K562 (cell line): ENCODE measurements at regions not wholly inside any gene's neighbourhood (a gene's known extent, or its start where the extent isn't known, plus 50 kb on each side); places are given as distances from the start of the nearest gene placed in this dataset.

Source experiments
- ATAC-seq: fragments of 200-7000 bp; cut with Tn5 transposase; 3 replicates; pipeline ENCODE4 v1.9.1; 2020; ENCODE audit warnings: moderate library complexity
- BruUV-seq: library from RNA; stranded (reverse); fragments of 400-500 nt; replicated peaks from 2 replicates; lab custom pipeline; 2021; lab: Mats Ljungman, UMichigan
- CTCF ChIA-PET: fragments of 300-600 bp; formaldehyde crosslinking; extraction: SDS; loops from one replicate; lab custom pipeline; 2021; ENCODE audit warnings: low intra/inter-chr PET ratio; lab: Yijun Ruan, JAX
- POLR2A ChIA-PET: fragments of 300-600, 350-650 bp; sonication (Branson Sonifier 250); formaldehyde crosslinking; extraction: SDS; loops from one replicate; lab custom pipeline; 2021; ENCODE audit warnings: antibody characterized with exemption, inconsistent platforms; lab: Yijun Ruan, JAX
- DNase-seq, 4 experiments: peaks; one replicate each; pipeline versions ENCODE4 v3.0.0 to v3.0.0-alpha.2; 2011 to 2018; ENCODE audit warnings: low spot score in 3 of 4, mixed read lengths in 3 of 4; ENCODE audit errors: extremely low read depth in 1 of 4
- FAIRE-seq: peaks from 2 replicates; lab custom pipeline; 2011; peaks lifted over from hg19 to GRCh38; lab: Jason Lieb, UNC
- H2AFZ ChIP-seq: 2 replicates; pipeline ENCODE4 v1.6.0; 2011; ENCODE audit warnings: low read depth, low read length, control low read depth, inconsistent platforms
- H3K27ac ChIP-seq: fragments of 200-600 bp; 3 replicates; pipeline ENCODE4 v1.8.0; 2011; ENCODE audit warnings: low read depth, mild to moderate bottlenecking, control low read depth, inconsistent platforms, low read length, moderate library complexity, mixed read lengths; ENCODE audit errors: extremely low read depth
- H3K27me3 ChIP-seq, 2 experiments: fragments of 300-600 bp in 1 of 2; 2 replicates in 1 of 2; 3 replicates in 1 of 2; pipeline versions ENCODE4 v1.6.0 to v1.8.0; 2011; ENCODE audit warnings: inconsistent platforms in 2 of 2, low read length in 2 of 2, mild to moderate bottlenecking in 1 of 2, mixed read lengths in 1 of 2, moderate library complexity in 1 of 2; ENCODE audit not compliant: control insufficient read depth in 2 of 2, insufficient read depth in 2 of 2
- H3K36me3 ChIP-seq: fragments of 300-600 bp; 3 replicates; pipeline ENCODE4 v1.8.0; 2011; ENCODE audit warnings: mild to moderate bottlenecking, low read length, inconsistent platforms; ENCODE audit not compliant: control insufficient read depth, insufficient read depth
- H3K4me1 ChIP-seq, 2 experiments: fragments of 200-600 bp in 1 of 2; replicated peaks in 1 of 2; 2 replicates in 1 of 2; 3 replicates in 1 of 2; pipeline versions ENCODE4 v1.5.1 to v1.8.0; 2011; ENCODE audit warnings: inconsistent platforms in 2 of 2, low read length in 2 of 2, mild to moderate bottlenecking in 1 of 2, mixed read lengths in 1 of 2, moderate library complexity in 1 of 2; ENCODE audit not compliant: control insufficient read depth in 2 of 2, insufficient read depth in 2 of 2
- H3K4me2 ChIP-seq: 2 replicates; pipeline ENCODE4 v1.6.1; 2011; ENCODE audit warnings: low read length, control low read depth, inconsistent platforms, mixed read lengths; ENCODE audit not compliant: insufficient read depth
- H3K4me3 ChIP-seq: fragments of 200-600 bp; sonication (generic), shearing (Covaris generic); 2 replicates; pipeline ENCODE4 v1.5.1; 2016; ENCODE audit warnings: control low read depth, inconsistent platforms
- H3K79me2 ChIP-seq: fragments of 200-600 bp; 3 replicates; pipeline ENCODE4 v1.8.0; 2011; ENCODE audit warnings: low read length, inconsistent platforms; ENCODE audit not compliant: control insufficient read depth, insufficient read depth
- H3K9ac ChIP-seq, 2 experiments: 2 replicates each; pipeline versions ENCODE4 v1.6.0 to v1.6.1; 2011; ENCODE audit warnings: low read depth in 2 of 2, low read length in 2 of 2, control low read depth in 1 of 2, inconsistent platforms in 1 of 2, mild to moderate bottlenecking in 1 of 2, mixed read lengths in 1 of 2; ENCODE audit not compliant: insufficient read depth in 1 of 2
- H3K9me1 ChIP-seq: one replicate; pipeline ENCODE4 v1.6.0; 2011; ENCODE audit warnings: inconsistent platforms, mild to moderate bottlenecking, low read length, moderate library complexity; ENCODE audit not compliant: control insufficient read depth, insufficient read depth
- H3K9me3 ChIP-seq: replicated peaks from 2 replicates; pipeline ENCODE4 v1.5.1; 2011; ENCODE audit warnings: low read depth, low read length, inconsistent platforms; ENCODE audit not compliant: control insufficient read depth, insufficient read depth
- H4K20me1 ChIP-seq: replicated peaks from 2 replicates; pipeline ENCODE4 v1.6.1; 2011; ENCODE audit warnings: low read length, inconsistent platforms, mixed read lengths; ENCODE audit not compliant: control insufficient read depth, insufficient read depth
- BMI1 ChIP-seq: fragments of 150-350 bp; IDR thresholded peaks from 2 replicates; pipeline ENCODE4 v1.6.1; 2014; ENCODE audit warnings: low read length
- CBX1 ChIP-seq: sonication (generic); IDR thresholded peaks from 2 replicates; pipeline ENCODE4 v1.6.1; 2016; ENCODE audit warnings: antibody characterized with exemption, low read depth, mild to moderate bottlenecking
- CHD2 ChIP-seq: IDR thresholded peaks from 2 replicates; pipeline ENCODE4 v1.6.1; 2011; ENCODE audit warnings: low read depth, low read length
- CTBP1 ChIP-seq: fragments of 450-650 bp; IDR thresholded peaks from 2 replicates; pipeline ENCODE4 v1.6.1; 2016; ENCODE audit warnings: borderline replicate concordance
- HEY1 ChIP-seq: fragments of 250-450 bp; sonication (Bioruptor Pico); IDR thresholded peaks from 2 replicates; pipeline ENCODE4 v1.5.0; 2020; ENCODE audit warnings: mild to moderate bottlenecking, moderate library complexity, borderline replicate concordance
- HMGN3 ChIP-seq: IDR thresholded peaks from 2 replicates; pipeline ENCODE4 v1.6.1; 2011; ENCODE audit warnings: borderline replicate concordance, low read depth, mild to moderate bottlenecking, mixed read lengths, low read length; ENCODE audit not compliant: insufficient read length; ENCODE audit errors: extremely low read depth
- JUNB ChIP-seq: fragments of 450-650 bp; formaldehyde crosslinking; conservative IDR thresholded peaks from 2 replicates; pipeline ENCODE4 v1.4.0; 2020; ENCODE audit warnings: mild to moderate bottlenecking
- KAT2B ChIP-seq: IDR thresholded peaks from one replicate; pipeline ENCODE4 v1.6.1; 2012; ENCODE audit warnings: low read depth, mild to moderate bottlenecking, control low read depth, inconsistent platforms, low read length, moderate library complexity
- MEF2D ChIP-seq: conservative IDR thresholded peaks from 2 replicates; pipeline ENCODE4 v1.6.1; 2016; ENCODE audit warnings: low read depth, missing genetic modification characterization, missing compliant biosample characterization
- MIER1 ChIP-seq: fragments of 450-650 bp; IDR thresholded peaks from 2 replicates; pipeline ENCODE4 v1.6.1; 2016; ENCODE audit warnings: antibody characterized with exemption, mild to moderate bottlenecking, low read depth
- SMARCE1 ChIP-seq: fragments of 450-650 bp; IDR thresholded peaks from 2 replicates; pipeline ENCODE4 v1.7.1; 2016; ENCODE audit warnings: mild to moderate bottlenecking
- TOE1 ChIP-seq, 2 experiments: fragments of 450-650 bp in 1 of 2; sonication (generic) in 1 of 2; formaldehyde crosslinking in 1 of 2; IDR thresholded peaks; 2 replicates each; pipeline versions ENCODE4 v1.7.1 to v1.8.0; 2016 to 2022; ENCODE audit warnings: borderline replicate concordance in 2 of 2, mild to moderate bottlenecking in 2 of 2, antibody characterized with exemption in 1 of 2, inconsistent platforms in 1 of 2, low read depth in 1 of 2, missing genetic modification reagents in 1 of 2, moderate library complexity in 1 of 2
- YY1 ChIP-seq, 3 experiments: IDR thresholded peaks; 2 replicates each; pipeline ENCODE4 v1.6.1; 2011; ENCODE audit warnings: low read length in 2 of 3, mild to moderate bottlenecking in 2 of 3, moderate library complexity in 2 of 3, borderline replicate concordance in 1 of 3, control low read depth in 1 of 3, low read depth in 1 of 3; ENCODE audit not compliant: insufficient read depth in 3 of 3, insufficient replicate concordance in 2 of 3, control insufficient read depth in 1 of 3, insufficient read length in 1 of 3; ENCODE audit errors: extremely low read depth in 1 of 3
- ZFP36 ChIP-seq: fragments of 150-350 bp; IDR thresholded peaks from 2 replicates; pipeline ENCODE4 v1.6.1; 2018; ENCODE audit warnings: low read length, low read depth; ENCODE audit not compliant: partially characterized antibody
- WGBS: fragments of 100-300 bp; shearing (Covaris generic); methylation state at CpG from one replicate; pipeline ENCODE4 v1.1.6; 2016; ENCODE audit warnings: low coverage, mixed read lengths; ENCODE audit not compliant: insufficient coverage; ENCODE audit errors: missing lambda C conversion rate; 5-methylcytosine and 5-hydroxymethylcytosine counted together
- in situ Hi-C: fragments of 300-500 bp; cut with MboI; formaldehyde crosslinking; loops from 4 replicates; pipeline ENCODE4 v1.15.0; 2018; ENCODE audit warnings: inconsistent platforms, mixed read lengths
- intact Hi-C: fragments of 100-400 bp; cut with micrococcal nuclease; formaldehyde crosslinking; loops from 2 replicates; pipeline ENCODE4 v1.14.2; 2022
- TF ChIP-seq, protein P1 (sequence below): fragments of 250-450 bp; sonication (Bioruptor Pico); IDR thresholded peaks from 2 replicates; pipeline ENCODE4 v1.8.0; 2021; ENCODE audit warnings: borderline replicate concordance, mild to moderate bottlenecking, moderate library complexity; ENCODE audit not compliant: poor library complexity, severe bottlenecking
- TF ChIP-seq, protein P2 (sequence below): sonication (generic); formaldehyde crosslinking; IDR thresholded peaks from 2 replicates; pipeline ENCODE4 v1.5.0; 2020; ENCODE audit warnings: missing genetic modification reagents
- TF ChIP-seq, protein P3 (sequence below): fragments of 200-800 bp; sonication (Bioruptor generic); IDR thresholded peaks from 2 replicates; pipeline ENCODE4 v1.6.1; 2016; ENCODE audit warnings: missing genetic modification characterization, missing compliant biosample characterization

GRCh38 chr13:64992314-64992713 is 2237.8 kb downstream of the PCDH9 start:
- Histone ChIP-seq H3K27me3 (no peaks in the 10 kb centered on the region), H3K4me2 (no peak overlapping the region), H3K36me3 (no peaks in the 10 kb centered on the region), H2AFZ (no peak overlapping the region), H3K9me1 (no peaks in the 10 kb centered on the region), H3K9me3 (no peaks in the 10 kb centered on the region), H3K79me2 (no peaks in the 10 kb centered on the region), H3K4me1 (no peaks in the 10 kb centered on the region), H4K20me1 (no peaks in the 10 kb centered on the region), H3K9ac (no peak overlapping the region), H3K27ac (no peak overlapping the region), H3K4me3 (no peak overlapping the region)
- CTCF ChIA-PET, result no interaction called here
- ATAC-seq (no peak), FAIRE-seq (no peak), DNase-seq (no peak)
- intact Hi-C loops, result no loop called here
- in situ Hi-C loops, result no loop called here
- BruUV-seq, result no TSS peak
- 4% methylated on average over 2 of the region's 2 CpGs for WGBS
- POLR2A ChIA-PET, result no interaction called here
- TF ChIP-seq ZFP36, result no peak
- TF ChIP-seq CTBP1, result no peak
- TF ChIP-seq HMGN3, result no peak
- TF ChIP-seq KAT2B, result no peak
- no peak for TF ChIP-seq JUNB
- TF ChIP-seq, protein P1, sequence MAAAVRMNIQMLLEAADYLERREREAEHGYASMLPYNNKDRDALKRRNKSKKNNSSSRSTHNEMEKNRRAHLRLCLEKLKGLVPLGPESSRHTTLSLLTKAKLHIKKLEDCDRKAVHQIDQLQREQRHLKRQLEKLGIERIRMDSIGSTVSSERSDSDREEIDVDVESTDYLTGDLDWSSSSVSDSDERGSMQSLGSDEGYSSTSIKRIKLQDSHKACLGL (CRISPR knock-in tag), result no peak
- TF ChIP-seq BMI1, result no peak
- TF ChIP-seq TOE1 (IDR thresholded peaks at IDR 0.05; ENCODE audit: borderline replicate concordance), result no peak
- TF ChIP-seq TOE1 (CRISPR knock-in tag; IDR thresholded peaks at IDR 0.05; ENCODE audit: borderline replicate concordance, low read depth), result no peak
- no peak for TF ChIP-seq SMARCE1
- TF ChIP-seq CBX1, result no peak
- TF ChIP-seq, protein P2, sequence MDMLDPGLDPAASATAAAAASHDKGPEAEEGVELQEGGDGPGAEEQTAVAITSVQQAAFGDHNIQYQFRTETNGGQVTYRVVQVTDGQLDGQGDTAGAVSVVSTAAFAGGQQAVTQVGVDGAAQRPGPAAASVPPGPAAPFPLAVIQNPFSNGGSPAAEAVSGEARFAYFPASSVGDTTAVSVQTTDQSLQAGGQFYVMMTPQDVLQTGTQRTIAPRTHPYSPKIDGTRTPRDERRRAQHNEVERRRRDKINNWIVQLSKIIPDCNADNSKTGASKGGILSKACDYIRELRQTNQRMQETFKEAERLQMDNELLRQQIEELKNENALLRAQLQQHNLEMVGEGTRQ (CRISPR knock-in tag), result no peak
- TF ChIP-seq MEF2D (tag), result no peak
- no peak for TF ChIP-seq HEY1
- no peak for TF ChIP-seq CHD2
- TF ChIP-seq MIER1, result no peak
- TF ChIP-seq, protein P3, sequence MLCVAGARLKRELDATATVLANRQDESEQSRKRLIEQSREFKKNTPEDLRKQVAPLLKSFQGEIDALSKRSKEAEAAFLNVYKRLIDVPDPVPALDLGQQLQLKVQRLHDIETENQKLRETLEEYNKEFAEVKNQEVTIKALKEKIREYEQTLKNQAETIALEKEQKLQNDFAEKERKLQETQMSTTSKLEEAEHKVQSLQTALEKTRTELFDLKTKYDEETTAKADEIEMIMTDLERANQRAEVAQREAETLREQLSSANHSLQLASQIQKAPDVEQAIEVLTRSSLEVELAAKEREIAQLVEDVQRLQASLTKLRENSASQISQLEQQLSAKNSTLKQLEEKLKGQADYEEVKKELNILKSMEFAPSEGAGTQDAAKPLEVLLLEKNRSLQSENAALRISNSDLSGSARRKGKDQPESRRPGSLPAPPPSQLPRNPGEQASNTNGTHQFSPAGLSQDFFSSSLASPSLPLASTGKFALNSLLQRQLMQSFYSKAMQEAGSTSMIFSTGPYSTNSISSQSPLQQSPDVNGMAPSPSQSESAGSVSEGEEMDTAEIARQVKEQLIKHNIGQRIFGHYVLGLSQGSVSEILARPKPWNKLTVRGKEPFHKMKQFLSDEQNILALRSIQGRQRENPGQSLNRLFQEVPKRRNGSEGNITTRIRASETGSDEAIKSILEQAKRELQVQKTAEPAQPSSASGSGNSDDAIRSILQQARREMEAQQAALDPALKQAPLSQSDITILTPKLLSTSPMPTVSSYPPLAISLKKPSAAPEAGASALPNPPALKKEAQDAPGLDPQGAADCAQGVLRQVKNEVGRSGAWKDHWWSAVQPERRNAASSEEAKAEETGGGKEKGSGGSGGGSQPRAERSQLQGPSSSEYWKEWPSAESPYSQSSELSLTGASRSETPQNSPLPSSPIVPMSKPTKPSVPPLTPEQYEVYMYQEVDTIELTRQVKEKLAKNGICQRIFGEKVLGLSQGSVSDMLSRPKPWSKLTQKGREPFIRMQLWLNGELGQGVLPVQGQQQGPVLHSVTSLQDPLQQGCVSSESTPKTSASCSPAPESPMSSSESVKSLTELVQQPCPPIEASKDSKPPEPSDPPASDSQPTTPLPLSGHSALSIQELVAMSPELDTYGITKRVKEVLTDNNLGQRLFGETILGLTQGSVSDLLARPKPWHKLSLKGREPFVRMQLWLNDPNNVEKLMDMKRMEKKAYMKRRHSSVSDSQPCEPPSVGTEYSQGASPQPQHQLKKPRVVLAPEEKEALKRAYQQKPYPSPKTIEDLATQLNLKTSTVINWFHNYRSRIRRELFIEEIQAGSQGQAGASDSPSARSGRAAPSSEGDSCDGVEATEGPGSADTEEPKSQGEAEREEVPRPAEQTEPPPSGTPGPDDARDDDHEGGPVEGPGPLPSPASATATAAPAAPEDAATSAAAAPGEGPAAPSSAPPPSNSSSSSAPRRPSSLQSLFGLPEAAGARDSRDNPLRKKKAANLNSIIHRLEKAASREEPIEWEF (CRISPR knock-in tag), result no peak
- TF ChIP-seq YY1 (IDR thresholded peaks at IDR 0.05; ENCODE audit: borderline replicate concordance in 1 of 3, control insufficient read depth in 1 of 3, extremely low read depth in 1 of 3, insufficient read depth in 3 of 3, insufficient read length in 1 of 3, insufficient replicate concordance in 2 of 3, low read depth in 1 of 3, low read length in 2 of 3), result no peak
